BJ (cell line): ENCODE measurements at regions not wholly inside any gene's neighbourhood (a gene's known extent, or its start where the extent isn't known, plus 50 kb on each side); places are given as distances from the start of the nearest gene placed in this dataset.

ENCODE experiments used
- CTCF ChIA-PET: fragments of 350-600 bp; formaldehyde crosslinking; extraction: SDS; loops from one replicate; lab custom pipeline; 2021; ENCODE audit warnings: antibody characterized with exemption, inconsistent platforms; lab: Yijun Ruan, JAX
- POLR2A ChIA-PET: fragments of 300-600 bp; sonication (Branson Sonifier 250); formaldehyde crosslinking; extraction: SDS; loops from one replicate; lab custom pipeline; 2021; ENCODE audit warnings: antibody characterized with exemption; lab: Charles Lee
- DNase-seq: peaks from one replicate; pipeline ENCODE4 v3.0.0-alpha.2; 2011; ENCODE audit warnings: low read depth
- H3K27me3 ChIP-seq: 2 replicates; pipeline ENCODE4 v1.6.0; 2011; ENCODE audit warnings: low read length; ENCODE audit not compliant: control insufficient read depth, insufficient read depth
- H3K36me3 ChIP-seq: 2 replicates; pipeline ENCODE4 v1.5.1; 2011; ENCODE audit warnings: low read length; ENCODE audit not compliant: control insufficient read depth, insufficient read depth
- H3K4me3 ChIP-seq: 2 replicates; pipeline ENCODE4 v1.5.1; 2011; ENCODE audit warnings: low read depth, mild to moderate bottlenecking, control low read depth, low read length
- CTCF ChIP-seq: IDR thresholded peaks from 2 replicates; pipeline ENCODE4 v1.5.1; 2011; ENCODE audit warnings: low read depth, mild to moderate bottlenecking, control low read depth, inconsistent platforms, low read length, moderate library complexity; ENCODE audit not compliant: insufficient read depth

DNA sequence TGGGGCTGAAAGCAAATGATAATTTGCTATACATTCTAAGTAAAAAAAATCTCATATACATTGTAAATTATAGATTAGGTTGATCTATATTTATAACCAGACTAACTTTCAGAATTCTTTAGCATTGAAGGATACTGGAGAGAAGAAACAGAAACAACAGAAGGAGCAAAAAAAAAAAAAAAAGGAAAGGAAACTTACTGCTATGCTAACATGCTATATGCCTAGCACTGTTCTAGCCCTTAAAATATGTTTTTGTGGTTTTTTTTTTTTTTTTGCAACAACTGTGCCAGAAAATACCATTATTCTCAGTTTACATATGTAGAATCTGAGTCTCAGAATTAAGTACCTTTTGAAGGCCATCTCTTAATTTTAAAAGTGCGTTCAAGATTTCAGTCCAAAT lies 204.9 kb upstream of the MC4R start:
- Histone ChIP-seq H3K4me3 (no peak overlapping the region), H3K27me3 (no peaks in the 10 kb centered on the region), H3K36me3 (no peaks in the 10 kb centered on the region)
- no peak for TF ChIP-seq CTCF
- ChIA-PET CTCF (no interaction called here), POLR2A (no interaction called here)
- DNase-seq, result no peak

DNA sequence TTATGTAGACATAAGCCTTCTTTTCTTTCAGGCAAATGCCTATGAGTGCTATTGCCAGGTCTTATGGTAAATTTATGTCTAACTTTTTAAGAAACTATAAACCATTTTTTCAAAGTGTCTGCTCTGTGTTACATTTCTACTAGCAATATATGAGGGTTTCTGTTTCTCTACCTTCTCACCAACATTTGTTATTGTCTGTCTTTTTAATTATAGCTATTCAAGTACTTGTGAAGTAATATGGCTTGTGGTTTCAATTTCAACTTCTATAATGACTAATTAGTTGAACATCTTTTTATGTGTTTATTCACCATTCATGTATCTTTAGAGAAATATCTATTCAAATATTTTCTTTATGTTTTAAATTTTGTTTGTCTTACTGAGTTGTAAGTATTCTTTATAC lies 213.1 kb upstream of the MC4R start:
- CTCF ChIA-PET, result no interaction called here
- DNase-seq, result no peak
- POLR2A ChIA-PET, result no interaction called here
- TF ChIP-seq CTCF, result no peak
- no peaks in the 10 kb centered on the region for H3K27me3 ChIP-seq
- H3K36me3 ChIP-seq, result no peaks in the 10 kb centered on the region
- H3K4me3 ChIP-seq, result no peak overlapping the region

- DNase-seq, result no peak
- CTCF ChIA-PET, result interaction anchor here (1.1 kb wide), 1 partner anchor 10 kb away, joined by 3 read pairs; no protein-coding TSS in a partner anchor
- TF ChIP-seq CTCF, result no peak
- H3K27me3 ChIP-seq, result no peaks in the 10 kb centered on the region
- POLR2A ChIA-PET, result no interaction called here
- no peaks in the 10 kb centered on the region for H3K36me3 ChIP-seq
- H3K4me3 ChIP-seq, result no peak overlapping the region
Measured at GRCh38 chr18:60593249-60593648, 220.7 kb upstream of the MC4R start.

DNA sequence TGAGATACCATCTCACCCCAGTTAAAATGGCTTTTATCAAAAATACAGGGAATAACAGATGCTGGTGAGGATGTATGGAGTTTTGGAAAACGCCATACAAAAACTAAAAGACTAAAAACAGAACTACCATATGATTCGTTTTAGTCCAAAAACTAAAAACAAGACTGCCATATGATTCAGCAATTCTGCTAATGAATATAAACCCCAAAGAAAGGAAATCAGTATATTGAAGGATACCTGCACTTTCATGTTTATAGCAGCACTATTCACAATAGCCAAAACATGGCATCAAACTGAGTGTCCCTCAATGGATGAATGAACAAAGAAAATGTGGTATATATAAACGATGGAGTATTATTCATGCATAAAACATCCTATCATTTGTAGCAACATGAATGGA lies 224.4 kb upstream of the MC4R start:
- H3K27me3 ChIP-seq, result no peaks in the 10 kb centered on the region
- H3K4me3 ChIP-seq, result no peak overlapping the region
- DNase-seq, result no peak
- CTCF ChIA-PET, result interaction anchor here (0.6 kb wide), 1 partner anchor 39 kb away, joined by 3 read pairs; no protein-coding TSS in a partner anchor
- POLR2A ChIA-PET, result no interaction called here
- H3K36me3 ChIP-seq, result no peaks in the 10 kb centered on the region
- TF ChIP-seq CTCF, result no peak

GRCh38 chr18:60599267-60599666 lies 226.7 kb upstream of the MC4R start:
- TF ChIP-seq CTCF, result no peak
- POLR2A ChIA-PET, result no interaction called here
- CTCF ChIA-PET, result no interaction called here
- Histone ChIP-seq H3K36me3 (no peaks in the 10 kb centered on the region), H3K27me3 (no peaks in the 10 kb centered on the region), H3K4me3 (no peak overlapping the region)
- no peak for DNase-seq
